Erythroblast (primary cell): ENCODE measurements at regions not wholly inside any gene's neighbourhood (a gene's known extent, or its start where the extent isn't known, plus 50 kb on each side); places are given as distances from the start of the nearest gene placed in this dataset.

Experiments
- GATA1 ChIP-seq: IDR thresholded peaks from 2 replicates; pipeline ENCODE4 v1.6.1; 2011; ENCODE audit warnings: low read depth, mild to moderate bottlenecking, control low read depth, low read length, moderate library complexity
- POLR2A ChIP-seq: IDR thresholded peaks from 2 replicates; pipeline ENCODE4 v1.6.1; 2011; ENCODE audit warnings: mild to moderate bottlenecking, low read length

DNA sequence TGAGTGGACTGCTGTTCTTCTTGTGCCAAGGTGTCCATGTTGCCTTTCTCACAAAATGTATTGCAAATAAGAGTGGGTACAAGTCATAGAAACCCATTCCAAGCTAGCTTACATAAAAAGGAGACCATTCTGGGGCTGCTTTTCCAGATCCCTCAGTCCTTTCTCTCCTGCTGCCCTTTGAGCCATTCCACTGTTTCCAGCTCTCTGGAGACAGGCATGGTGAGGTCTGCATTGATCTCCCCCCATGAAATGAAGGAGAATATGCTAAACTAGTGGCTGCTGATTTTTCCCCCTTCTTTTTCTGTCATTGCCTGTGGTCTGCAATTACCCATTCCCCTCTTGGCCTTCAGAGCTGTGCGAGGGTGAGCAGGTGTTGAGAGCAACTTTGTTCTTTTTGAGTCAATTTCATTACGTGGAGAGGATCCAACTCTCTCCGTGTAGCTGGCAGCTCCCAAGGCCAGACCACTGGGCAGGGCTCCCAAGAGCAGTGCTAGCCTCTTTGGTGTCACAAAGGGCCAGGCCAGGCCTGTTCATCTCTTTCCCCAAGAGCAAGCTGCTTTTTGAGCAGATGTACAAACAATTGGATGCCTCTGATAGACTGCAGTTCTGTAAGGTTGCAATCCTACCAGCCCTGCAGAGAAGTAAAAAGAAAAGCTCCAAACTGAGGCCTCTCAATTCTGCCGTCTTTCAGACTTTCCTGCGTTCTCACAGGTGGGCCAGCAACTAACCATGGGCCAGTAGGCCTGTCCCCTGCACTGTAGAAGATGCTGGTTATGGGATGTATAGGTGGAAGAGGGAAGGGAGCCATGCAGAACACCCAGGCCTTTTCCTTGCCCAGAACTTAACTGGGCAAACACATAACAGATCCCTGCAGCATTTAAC is 96.1 kb upstream of the ARMC2 start:
- TF ChIP-seq POLR2A (no peak), GATA1 (no peak)
